NCI-H1436 (cell line): ENCODE measurements at regions not wholly inside any gene's neighbourhood (a gene's known extent, or its start where the extent isn't known, plus 50 kb on each side); places are given as distances from the start of the nearest gene placed in this dataset.
"Not testable (repeated sequence)": the region's sequence is repeated elsewhere in the genome, so short reads cannot be mapped to it uniquely, and the experiment has no call there.

Experiments
- DNase-seq: peaks from one replicate; lab custom pipeline; 2025; lab: John Stamatoyannopoulos, UW

- no peak for DNase-seq
These were observed 127.9 kb downstream of the EVA1A start for GRCh38 chr2:75432761-75433361.

GRCh38 chr2:75431763-75432162 is 129.0 kb downstream of the EVA1A start:
- no peak for DNase-seq

GRCh38 chr2:75431276-75431675 is 129.5 kb downstream of the EVA1A start:
- DNase-seq, result no peak

GRCh38 chr2:75430449-75430848 is 130.3 kb downstream of the EVA1A start:
- DNase-seq, result not testable (repeated sequence)

GRCh38 chr2:75428646-75429443 is 131.9 kb downstream of the EVA1A start:
- no peak for DNase-seq

- no peak for DNase-seq
These were observed 132.7 kb downstream of the EVA1A start for GRCh38 chr2:75428060-75428459.

GRCh38 chr2:75424936-75425619 is 135.7 kb downstream of the EVA1A start:
- no peak for DNase-seq

- no peak for DNase-seq
These were observed 138.8 kb downstream of the EVA1A start for GRCh38 chr2:75421986-75422385.

- no peak for DNase-seq
These were observed 144.1 kb downstream of the EVA1A start for GRCh38 chr2:75416420-75417342.

GRCh38 chr2:75415731-75416130 is 145.0 kb downstream of the EVA1A start:
- DNase-seq, result no peak

GRCh38 chr2:75415111-75415626 is 145.6 kb downstream of the EVA1A start:
- no peak for DNase-seq

- DNase-seq, result no peak
These were observed 149.2 kb downstream of the EVA1A start for GRCh38 chr2:75411574-75411973.

- DNase-seq, result no peak
These were observed 150.0 kb downstream of the EVA1A start for GRCh38 chr2:75410702-75411101.

GRCh38 chr2:75408771-75409170 is 152.0 kb downstream of the EVA1A start:
- no peak for DNase-seq

GRCh38 chr2:75407038-75407530 is 153.7 kb downstream of the EVA1A start:
- no peak for DNase-seq

GRCh38 chr2:75406131-75406581 is 154.6 kb downstream of the EVA1A start:
- no peak for DNase-seq

GRCh38 chr2:75405000-75405399 is 155.7 kb downstream of the EVA1A start:
- DNase-seq, result no peak

- peak; percentile 54 for DNase-seq
These were observed 156.7 kb downstream of the EVA1A start for GRCh38 chr2:75403991-75404428.

- no peak for DNase-seq
These were observed 164.4 kb downstream of the EVA1A start for GRCh38 chr2:75396314-75396713.

GRCh38 chr2:75394764-75395163 is 166.0 kb downstream of the EVA1A start:
- not testable (repeated sequence) for DNase-seq

GRCh38 chr2:75390169-75390568 is 170.6 kb downstream of the EVA1A start:
- no peak for DNase-seq
